Fibroblast of upper back skin (primary cell): ENCODE measurements at regions not wholly inside any gene's neighbourhood (a gene's known extent, or its start where the extent isn't known, plus 50 kb on each side); places are given as distances from the start of the nearest gene placed in this dataset.
"Not testable (repeated sequence)": the region's sequence is repeated elsewhere in the genome, so short reads cannot be mapped to it uniquely, and the experiment has no call there.

Source experiments
- DNase-seq: peaks from one replicate; pipeline ENCODE4 v3.0.0-alpha.2; 2013

DNA sequence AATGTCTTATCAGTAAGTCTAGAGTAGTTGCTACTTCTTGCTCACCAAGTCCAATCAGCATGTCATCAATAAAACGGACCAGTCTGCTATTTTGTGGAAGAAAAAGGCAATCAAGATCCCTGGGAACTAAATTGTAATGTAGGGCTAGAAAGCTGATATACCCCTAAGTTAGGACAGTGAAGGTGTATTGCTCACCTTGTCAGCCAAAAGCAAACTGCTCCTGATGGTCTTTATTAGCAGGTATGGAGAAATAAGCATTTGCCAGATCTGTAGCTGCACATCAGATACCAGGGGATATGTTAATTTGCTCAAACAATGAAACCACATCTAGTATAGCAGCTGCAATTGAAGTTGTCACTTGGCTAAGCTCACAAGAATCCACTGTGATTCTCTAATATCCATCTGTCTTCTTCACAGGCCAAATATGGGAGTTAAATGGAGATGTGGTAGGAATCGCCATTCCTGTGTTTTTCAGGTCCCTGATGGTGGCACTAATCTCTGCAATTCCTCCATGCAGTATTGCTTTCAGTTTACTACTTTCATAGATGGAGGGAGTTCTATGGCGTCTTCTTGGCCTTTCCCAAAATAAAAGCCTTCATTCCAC is 75.0 kb downstream of the TMEM237 start:
- no peak for DNase-seq

DNA sequence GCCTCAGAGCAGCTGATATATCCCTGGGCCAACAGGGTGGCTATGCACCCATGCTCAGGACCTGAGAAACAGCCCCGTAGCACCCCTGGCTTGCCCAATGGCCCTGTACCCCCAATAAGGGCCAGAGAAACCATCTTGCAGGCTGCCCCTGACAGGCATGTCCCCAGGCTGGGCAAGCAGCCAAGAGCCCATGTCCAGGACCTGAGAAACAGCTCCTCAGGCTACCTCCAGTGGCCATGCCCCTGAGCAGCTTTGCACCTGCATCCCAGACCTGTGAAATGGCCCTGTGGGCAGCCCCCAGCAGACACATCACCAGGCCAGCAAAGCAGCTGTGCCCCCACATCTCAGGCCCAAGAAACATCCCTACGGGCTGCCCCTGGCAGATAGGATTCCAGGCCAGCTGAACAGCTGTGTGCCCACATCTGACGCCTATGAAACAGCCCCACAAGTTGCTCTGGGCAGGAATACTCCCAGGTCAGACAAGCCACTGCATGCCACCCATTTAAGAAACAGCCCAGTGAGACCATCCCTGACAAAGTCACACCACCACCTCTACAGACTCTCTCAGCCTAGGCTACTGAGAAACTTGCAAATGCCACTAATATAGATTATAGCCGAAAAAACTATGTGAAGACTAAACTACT is 84.1 kb downstream of the TMEM237 start:
- no peak for DNase-seq

DNA sequence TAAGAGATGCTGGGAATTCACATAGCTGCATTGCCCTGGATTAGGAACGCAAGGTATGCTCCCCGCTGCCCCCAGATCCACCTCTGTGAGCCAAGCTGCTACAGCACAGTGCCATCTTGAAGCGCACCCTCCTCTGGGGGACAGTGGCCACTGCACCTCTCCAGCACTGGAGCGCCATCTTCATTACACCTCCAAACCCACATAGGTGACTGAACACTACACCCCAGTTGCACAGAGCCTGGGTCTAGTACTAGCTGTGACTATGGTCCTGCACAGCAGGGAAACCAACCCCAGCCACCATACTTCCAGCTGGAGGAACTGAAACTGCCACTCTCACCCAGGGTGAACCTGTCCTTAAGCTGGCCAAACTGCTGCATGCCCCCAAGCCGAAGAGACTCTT is 84.6 kb downstream of the TMEM237 start:
- DNase-seq = no peak

DNA sequence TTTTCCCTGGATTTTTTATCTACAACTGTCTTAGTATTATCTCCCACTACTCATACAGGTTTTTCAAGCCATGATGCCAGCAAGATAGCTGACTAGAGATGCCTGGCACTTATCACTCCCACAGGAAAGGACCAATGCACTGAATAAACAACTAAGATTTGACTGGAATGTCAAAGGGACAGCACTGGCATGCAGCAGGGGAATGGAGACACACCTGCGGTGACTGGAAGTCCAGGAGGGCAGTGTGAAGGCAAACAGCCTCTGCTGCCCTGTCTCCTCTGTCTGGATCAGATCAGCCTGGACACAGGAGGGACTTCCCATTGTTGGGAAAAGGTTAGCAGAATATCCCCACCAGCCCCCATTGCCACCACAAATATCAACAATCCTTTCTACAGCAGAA is 85.1 kb downstream of the TMEM237 start:
- no peak for DNase-seq

DNA sequence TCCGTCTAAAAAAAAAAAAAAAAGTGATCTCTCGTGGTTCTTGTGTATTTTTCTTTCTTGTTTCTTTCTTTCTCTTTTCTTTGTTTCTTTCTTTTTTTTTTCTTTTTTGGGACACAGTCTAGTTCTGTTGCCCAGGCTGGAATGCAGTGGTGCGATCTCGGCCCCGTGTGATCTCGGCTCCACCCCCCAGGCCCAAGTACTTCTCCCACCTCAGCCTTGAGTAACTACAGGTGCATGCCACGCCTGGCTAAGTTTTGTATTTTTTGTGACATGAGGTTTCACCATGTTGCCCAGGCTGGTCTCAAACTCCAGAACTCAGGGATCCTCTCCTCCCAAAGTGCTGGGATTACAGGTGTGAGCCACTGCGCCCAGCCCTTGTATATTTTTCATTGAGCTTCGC is 91.4 kb downstream of the TMEM237 start:
- no peak for DNase-seq

DNA sequence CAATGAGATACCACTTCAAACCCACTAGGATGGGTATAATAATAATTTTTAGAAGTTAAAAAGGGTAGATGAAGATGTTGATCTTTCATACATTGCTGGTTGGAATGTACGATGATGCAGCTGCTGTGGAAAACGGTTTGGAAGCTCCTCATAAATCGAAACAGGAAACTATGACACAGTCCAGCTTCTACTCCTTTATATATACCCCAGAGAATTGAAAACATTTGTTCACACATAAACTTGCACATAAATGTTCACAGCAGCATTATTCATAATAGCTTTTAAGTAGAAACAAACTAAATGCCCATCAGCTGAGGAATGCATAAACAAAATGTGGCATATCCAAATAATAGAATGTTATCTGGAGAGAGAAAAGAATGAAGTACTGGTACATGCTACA is 95.0 kb downstream of the STRADB start:
- DNase-seq = peak; percentile 66

DNA sequence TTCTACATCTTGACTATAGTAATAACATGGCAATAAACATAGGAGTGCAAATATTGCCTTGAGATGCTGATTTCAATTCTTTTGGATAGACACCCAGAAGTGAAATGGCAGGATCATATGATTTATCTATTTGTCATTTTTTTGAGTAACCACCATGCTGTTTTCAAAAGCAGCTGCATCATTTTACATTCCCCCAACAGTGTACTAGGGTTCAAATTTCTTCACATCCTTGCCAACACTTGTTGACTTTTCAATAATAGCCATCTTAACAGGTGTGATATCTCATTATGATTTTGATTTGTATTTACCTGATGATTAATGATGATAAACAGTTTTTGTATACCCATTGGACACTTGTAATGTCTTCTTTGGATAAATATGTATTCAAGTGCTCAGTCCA is 90.8 kb downstream of the STRADB start:
- no peak for DNase-seq

DNA sequence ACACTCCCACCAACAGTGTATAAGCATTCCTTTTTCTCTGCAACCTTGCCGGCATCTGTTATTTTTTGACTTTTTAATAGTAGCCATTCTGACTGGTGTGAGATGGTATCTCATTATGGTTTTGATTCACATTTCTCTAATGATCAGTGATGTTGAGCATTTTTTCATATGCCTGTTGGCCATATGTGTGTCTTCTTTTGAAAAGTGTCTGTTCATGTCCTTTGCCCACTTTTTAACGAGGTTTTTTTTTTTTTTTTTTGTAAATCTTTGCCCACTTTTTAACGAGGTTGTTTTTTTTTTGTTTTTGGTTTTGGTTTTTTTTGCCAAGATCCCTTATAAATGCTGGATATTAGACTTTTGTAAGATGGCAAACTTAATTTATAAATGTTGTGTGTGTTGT is 87.7 kb downstream of the STRADB start:
- DNase-seq = not testable (repeated sequence)

DNA sequence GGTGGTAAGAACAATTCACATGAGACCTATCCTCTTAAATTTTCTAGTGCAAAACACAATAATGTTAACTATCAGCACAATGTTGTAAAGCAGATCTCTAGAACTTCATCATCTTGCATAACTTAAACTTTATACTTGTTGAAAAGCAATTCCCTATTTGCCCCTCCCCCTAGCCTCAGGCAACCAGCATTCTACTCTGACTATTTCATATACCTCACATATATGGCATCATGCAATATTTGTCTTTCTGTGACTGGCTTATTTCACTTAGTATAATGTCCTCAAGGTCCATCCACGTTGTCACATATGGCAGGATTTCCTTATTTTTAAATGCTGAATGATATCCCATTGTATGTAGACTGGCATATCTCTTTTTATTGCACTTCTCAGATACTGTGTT is 86.5 kb downstream of the STRADB start:
- no peak for DNase-seq

DNA sequence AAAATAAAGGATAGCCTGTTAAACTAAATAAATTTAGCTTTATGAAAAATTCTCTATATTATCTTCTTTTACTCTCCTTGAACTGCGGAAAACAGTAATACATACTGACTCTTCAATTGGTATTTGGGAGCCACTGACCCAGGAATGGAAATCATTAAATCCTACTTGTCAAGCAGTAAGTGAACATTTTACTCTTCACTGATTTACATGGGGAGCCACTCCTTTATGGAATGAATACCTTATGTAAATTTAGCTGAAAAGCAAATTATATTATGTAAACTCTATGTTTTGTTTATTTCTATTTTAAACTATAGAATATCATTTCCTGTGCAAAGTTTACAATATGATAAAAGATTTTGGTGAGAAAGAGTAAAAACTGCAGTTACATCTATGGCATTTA is 85.2 kb downstream of the STRADB start:
- no peak for DNase-seq

DNA sequence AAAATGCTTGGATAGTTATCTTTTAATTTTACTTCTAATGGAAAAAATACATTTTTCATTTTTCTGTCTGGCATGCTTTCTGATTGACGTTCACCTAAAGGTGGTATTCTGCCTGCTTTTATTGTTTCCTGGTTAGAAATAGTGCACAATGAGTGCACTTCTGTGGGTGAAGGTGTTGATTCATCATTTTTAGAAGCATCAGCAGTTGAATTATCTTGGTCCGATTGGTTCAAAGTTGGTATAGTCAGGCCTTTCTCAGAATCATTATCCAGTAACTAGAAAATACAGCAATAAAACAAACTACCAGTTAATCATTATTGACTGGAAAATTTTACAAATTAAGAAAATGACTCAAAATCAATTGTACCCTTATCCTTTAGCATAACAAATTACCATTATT is 84.5 kb downstream of the STRADB start:
- DNase-seq = no peak

DNA sequence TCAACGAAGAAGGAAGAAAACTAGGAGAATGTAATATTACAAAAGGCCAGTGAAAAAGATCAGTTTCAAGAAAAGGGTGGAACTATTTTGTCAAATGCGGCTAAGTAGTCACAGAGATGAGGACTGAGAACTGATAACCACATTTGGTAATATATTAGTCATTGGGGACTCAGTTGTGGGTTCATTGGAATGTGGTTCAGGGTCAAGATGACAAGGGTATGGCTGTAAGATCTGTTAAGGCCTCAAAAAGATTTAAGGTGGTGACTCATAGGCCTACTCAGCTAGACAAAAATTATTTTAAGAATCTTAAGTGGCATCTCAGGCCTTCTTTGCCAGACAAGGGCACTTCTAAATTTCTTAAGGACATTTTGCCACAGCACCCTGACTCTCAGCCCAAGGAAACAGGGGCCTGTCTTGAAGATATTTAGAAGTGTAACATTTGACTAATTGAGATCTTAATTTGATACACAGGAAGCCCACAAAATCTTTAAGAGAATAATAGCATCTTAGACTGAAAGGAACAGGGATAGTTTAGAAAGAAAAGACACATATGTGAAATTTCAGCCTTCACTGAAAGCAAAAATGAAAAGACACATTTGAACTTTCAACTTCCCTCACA is 81.3 kb downstream of the STRADB start:
- DNase-seq = peak; percentile 94
